Mucosa of stomach (tissue), 1 donor: ENCODE measurements at regions not wholly inside any gene's neighbourhood (a gene's known extent, or its start where the extent isn't known, plus 50 kb on each side); places are given as distances from the start of the nearest gene placed in this dataset.

Source experiments
- H3K27me3 ChIP-seq: one replicate; pipeline ENCODE4 v1.7.0; 2013; ENCODE audit warnings: mild to moderate bottlenecking, low read length; ENCODE audit not compliant: control insufficient read depth, insufficient read depth
- H3K36me3 ChIP-seq: one replicate; pipeline ENCODE4 v1.7.0; 2013; ENCODE audit warnings: low read length; ENCODE audit not compliant: control insufficient read depth, insufficient read depth
- H3K4me1 ChIP-seq: one replicate; pipeline ENCODE4 v1.7.0; 2013; ENCODE audit warnings: mild to moderate bottlenecking, low read length; ENCODE audit not compliant: control insufficient read depth, insufficient read depth
- H3K4me3 ChIP-seq: one replicate; pipeline ENCODE4 v1.7.0; 2013; ENCODE audit warnings: low read length
- H3K9ac ChIP-seq: one replicate; pipeline ENCODE4 v1.7.0; 2013; ENCODE audit warnings: mild to moderate bottlenecking, low read length, moderate library complexity
- H3K9me3 ChIP-seq: one replicate; pipeline ENCODE4 v1.7.0; 2013; ENCODE audit warnings: mild to moderate bottlenecking, low read length, moderate library complexity; ENCODE audit not compliant: control insufficient read depth
- donor health status: Pancreatic carcinoma.

DNA sequence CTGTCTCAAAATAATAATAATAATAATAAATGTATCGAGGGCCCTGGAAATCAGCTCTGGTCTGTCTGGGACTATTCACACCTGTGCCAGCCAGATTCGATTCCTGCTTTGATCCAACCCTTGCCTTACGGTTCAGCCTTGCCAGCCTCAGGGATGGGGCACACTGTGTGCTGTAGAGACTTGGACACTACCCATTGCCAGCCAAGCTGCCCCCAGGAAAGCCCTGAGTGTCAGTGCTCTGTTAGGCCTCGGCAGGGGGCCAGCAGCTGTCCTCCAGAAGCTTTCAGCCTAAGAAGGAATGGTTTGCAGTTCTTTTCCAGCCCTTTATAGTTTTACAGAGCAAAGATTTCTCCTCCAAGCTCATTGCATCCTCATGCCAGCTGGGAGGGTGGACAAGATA is 96.2 kb upstream of the RUNX3 start:
- no peak overlapping the region for H3K4me3 ChIP-seq
- H3K9ac ChIP-seq = no peak overlapping the region
- peaks cover 4% of the 10 kb centered on the region for H3K4me1 ChIP-seq
- peaks cover 4% of the 10 kb centered on the region for H3K27me3 ChIP-seq
- no peaks in the 10 kb centered on the region for H3K36me3 ChIP-seq
- H3K9me3 ChIP-seq = no peaks in the 10 kb centered on the region

- Histone ChIP-seq H3K4me1 (no peaks in the 10 kb centered on the region), H3K9me3 (no peaks in the 10 kb centered on the region), H3K36me3 (no peaks in the 10 kb centered on the region), H3K27me3 (no peaks in the 10 kb centered on the region), H3K9ac (no peak overlapping the region), H3K4me3 (no peak overlapping the region)
Observed at GRCh38 chr1:25024615-25025350, 94.7 kb upstream of the RUNX3 start.

DNA sequence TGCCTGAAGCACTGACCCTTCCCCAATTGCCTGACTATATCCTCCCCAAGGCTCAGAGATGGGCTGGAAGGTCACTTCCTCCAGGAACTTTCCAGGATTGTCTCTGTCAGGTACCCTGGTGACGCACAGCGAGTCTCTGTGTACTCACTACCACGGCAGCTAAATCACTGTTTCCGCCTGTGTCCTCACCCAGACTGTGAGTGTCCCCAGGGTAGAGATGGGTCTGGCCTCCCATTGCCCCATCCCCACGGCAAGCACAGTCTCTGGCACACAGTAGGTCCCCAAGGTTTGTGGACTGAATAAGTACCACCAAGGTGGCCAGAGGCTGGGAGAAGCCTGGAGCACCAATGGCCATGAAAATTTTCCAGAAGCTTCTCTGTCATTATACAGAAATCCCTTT is 93.8 kb upstream of the RUNX3 start:
- Histone ChIP-seq H3K9ac (no peak overlapping the region), H3K4me1 (no peaks in the 10 kb centered on the region)

GRCh38 chr1:25023190-25023578 is 93.1 kb upstream of the RUNX3 start:
- Histone ChIP-seq H3K4me3 (no peak overlapping the region), H3K9me3 (no peaks in the 10 kb centered on the region), H3K4me1 (no peaks in the 10 kb centered on the region), H3K9ac (no peak overlapping the region), H3K36me3 (no peaks in the 10 kb centered on the region), H3K27me3 (no peaks in the 10 kb centered on the region)

More for the DNA sequence above, 93.8 kb upstream of the RUNX3 start:
- Histone ChIP-seq H3K27me3 (no peaks in the 10 kb centered on the region), H3K36me3 (no peaks in the 10 kb centered on the region), H3K9me3 (no peaks in the 10 kb centered on the region), H3K4me3 (no peak overlapping the region)

DNA sequence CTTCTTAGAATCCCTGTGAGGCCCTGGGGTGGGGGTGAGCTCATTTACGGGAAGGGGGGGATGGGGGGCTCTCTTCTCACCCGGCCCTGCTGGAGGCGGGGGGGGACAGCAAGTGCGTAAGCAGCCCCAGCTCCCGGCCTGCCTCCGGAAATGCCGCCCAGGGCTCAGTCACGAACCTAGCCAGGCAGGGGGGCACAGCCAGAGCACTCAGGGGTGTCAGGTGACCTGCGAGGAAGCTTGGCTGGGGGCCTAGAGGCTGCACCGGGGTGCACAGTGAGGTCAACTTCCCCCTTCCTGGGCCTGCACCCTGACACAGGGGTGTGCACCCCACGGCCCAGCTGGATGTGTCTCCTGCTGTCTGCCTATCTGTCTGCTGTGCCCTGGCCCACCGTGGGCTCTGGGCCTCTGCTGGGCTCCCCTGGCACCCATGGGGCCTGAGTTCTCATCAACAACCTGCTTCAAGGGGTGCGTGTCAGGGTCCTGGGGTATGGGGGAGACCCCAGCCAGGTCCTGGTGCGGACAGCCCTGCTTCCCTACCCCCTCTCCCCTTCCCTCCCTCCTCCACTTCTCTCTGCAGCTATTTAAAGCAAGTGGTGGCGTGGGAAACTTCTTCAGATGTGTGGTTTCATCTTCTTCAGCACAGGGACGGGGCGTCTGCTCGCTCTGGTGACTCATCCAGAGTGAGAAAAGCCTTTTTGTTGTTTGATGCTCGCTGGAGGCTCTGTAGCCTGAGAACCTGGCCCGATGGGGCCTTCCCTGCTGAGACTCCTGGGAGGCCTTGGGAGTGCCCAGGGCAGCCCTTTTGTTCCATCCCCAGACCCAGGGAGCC is 92.5 kb upstream of the RUNX3 start:
- Histone ChIP-seq H3K27me3 (no peaks in the 10 kb centered on the region), H3K9me3 (no peaks in the 10 kb centered on the region), H3K36me3 (no peaks in the 10 kb centered on the region), H3K4me3 (no peak overlapping the region), H3K4me1 (no peaks in the 10 kb centered on the region), H3K9ac (no peak overlapping the region)

DNA sequence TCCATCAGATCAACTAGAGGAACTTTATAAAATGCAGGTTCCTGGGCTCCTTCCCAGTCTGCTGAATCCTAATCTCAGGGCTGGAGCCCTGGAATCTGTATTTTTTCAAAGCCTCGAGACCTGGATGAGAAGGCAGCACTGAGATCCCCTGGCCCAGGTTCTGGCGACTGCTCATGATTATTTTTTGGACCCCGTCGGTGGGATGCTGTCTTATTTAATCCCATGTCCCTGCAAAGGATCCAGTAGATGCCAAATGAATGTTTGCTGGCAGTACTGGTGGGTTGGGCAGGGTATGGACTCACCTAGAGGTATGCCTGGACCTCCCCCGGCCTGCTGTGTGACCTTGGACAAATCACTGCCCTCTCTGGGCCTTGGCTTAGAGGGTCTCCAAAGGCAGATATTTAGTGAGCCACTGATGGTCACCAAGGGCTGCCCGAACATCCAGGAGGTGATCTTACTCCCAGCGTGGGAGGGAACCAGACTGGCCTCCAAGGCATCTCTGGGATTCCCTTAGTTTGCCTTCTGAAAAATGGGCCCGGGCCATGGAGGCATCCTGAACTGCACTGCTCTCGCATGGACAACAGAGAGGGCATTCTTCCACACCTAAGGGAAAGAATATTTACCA is 91.6 kb upstream of the RUNX3 start:
- Histone ChIP-seq H3K27me3 (no peaks in the 10 kb centered on the region), H3K9me3 (no peaks in the 10 kb centered on the region), H3K4me3 (no peak overlapping the region), H3K4me1 (no peaks in the 10 kb centered on the region), H3K36me3 (no peaks in the 10 kb centered on the region), H3K9ac (no peak overlapping the region)

DNA sequence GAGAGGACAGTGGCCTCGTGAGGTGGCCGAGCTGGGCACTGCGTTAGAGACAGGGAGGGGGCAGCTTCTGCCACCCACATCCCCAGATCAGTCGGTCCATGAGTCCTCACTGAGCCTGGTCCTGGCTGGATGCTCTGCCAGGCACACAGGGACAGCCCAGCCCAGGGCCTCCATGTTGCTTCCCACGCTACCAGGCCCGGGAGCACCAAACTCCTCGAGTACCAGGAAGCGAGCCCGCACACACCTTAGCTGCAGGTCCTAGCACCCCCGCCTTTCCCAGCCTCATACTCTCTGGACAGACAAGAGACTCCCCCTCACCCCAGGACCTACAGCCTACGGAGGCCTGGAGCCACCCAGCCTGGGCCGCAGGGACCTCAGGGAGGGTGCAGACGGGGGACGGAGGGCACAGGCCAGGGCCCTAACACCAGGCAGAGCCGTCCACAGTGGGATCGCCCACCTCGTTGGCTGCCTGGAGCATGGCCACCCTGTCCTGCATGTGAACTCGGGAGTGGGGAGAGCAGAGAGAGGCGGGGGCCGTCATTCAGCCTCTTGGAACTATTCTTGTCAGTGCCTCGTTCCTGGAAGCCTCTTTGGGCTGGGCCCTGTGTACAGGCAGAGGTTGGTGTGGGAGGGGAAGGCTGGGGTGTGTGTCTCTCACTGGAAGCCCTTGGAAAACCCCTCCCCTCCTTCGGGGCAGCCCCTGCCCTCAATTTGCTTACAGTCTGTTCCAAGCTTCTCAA is 90.9 kb upstream of the RUNX3 start:
- Histone ChIP-seq H3K36me3 (no peaks in the 10 kb centered on the region), H3K4me1 (no peaks in the 10 kb centered on the region)

GRCh38 chr1:25020173-25020845 is 90.2 kb upstream of the RUNX3 start:
- no peak overlapping the region for H3K9ac ChIP-seq
- H3K4me1 ChIP-seq = no peaks in the 10 kb centered on the region
- no peaks in the 10 kb centered on the region for H3K36me3 ChIP-seq
- H3K9me3 ChIP-seq = no peaks in the 10 kb centered on the region
- H3K27me3 ChIP-seq = no peaks in the 10 kb centered on the region
- no peak overlapping the region for H3K4me3 ChIP-seq

More for the DNA sequence above, 90.9 kb upstream of the RUNX3 start:
- Histone ChIP-seq H3K4me3 (no peak overlapping the region), H3K9me3 (no peaks in the 10 kb centered on the region), H3K27me3 (no peaks in the 10 kb centered on the region), H3K9ac (no peak overlapping the region)

DNA sequence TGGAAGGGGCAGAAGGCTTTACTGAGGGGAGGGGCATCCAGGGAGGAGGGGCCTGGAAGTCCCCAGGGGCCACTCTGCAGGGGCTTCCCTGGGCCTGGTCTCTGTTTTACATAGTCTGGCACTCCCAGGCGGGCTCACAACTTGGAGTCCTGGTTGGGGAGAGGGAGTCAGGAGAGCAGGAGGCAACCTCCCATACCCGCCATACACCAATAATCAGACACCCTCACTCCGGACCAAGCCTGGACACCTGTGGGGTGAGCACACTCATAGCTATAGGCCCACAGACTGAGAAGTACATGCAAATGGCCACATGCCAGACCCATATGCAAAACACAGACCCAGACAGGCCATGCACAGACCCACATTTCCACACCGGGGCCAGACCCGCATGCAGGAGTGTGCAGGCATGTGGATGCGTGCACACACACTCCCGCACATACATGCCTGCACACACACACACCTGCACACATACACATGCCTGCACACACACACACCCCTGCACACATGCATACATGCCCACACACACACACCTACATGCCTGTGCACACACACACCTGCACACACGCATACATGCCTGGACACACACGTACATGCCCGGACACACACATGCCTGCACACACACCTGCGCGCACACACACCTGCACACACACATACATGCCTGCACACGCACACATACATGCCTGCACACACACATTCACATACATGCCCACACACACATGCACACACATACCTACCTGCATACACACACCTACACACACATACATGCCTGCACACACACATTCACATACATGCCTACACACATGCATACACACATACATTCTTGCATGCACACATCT is 89.5 kb upstream of the RUNX3 start:
- Histone ChIP-seq H3K27me3 (no peaks in the 10 kb centered on the region), H3K9ac (no peak overlapping the region), H3K4me3 (no peak overlapping the region), H3K9me3 (no peaks in the 10 kb centered on the region), H3K4me1 (no peaks in the 10 kb centered on the region), H3K36me3 (no peaks in the 10 kb centered on the region)

DNA sequence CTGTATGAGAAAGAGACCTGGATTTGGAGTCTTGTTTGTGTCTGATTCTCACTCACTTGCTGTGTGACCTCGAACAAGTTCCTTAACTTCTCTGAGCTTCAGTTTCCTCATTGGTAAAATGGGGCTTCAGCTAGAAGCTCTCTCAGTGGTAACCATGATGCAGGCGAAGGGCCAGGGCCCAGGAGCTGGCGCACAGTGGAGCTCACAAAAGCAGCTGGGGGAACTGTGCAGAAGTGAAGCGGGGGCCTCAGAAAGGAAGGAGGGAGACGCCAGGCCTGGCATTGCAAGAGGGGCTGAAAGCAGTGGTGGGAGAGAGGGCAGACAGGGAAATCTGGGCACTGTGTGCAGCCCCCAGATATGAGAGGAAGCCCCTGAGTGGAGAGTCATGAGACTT is 88.9 kb upstream of the RUNX3 start:
- Histone ChIP-seq H3K9ac (no peak overlapping the region), H3K4me1 (no peaks in the 10 kb centered on the region), H3K27me3 (no peaks in the 10 kb centered on the region), H3K4me3 (no peak overlapping the region), H3K9me3 (no peaks in the 10 kb centered on the region), H3K36me3 (no peaks in the 10 kb centered on the region)
